ENCODE measurements at regions not wholly inside any gene's neighbourhood (a gene's known extent, or its start where the extent isn't known, plus 50 kb on each side); places are given as distances from the start of the nearest gene placed in this dataset.

GRCh38 chr16:56041556-56042140 is 149.6 kb upstream of the GNAO1 start:
- no peak overlapping the region for H3K27ac ChIP-seq
- H3K4me3 ChIP-seq, result no peak overlapping the region
- peak in 1 of 3 experiments; percentile 14 for TF ChIP-seq CTCF (IDR thresholded peaks at IDR 0.05)
- no peaks in the 10 kb centered on the region for H3K4me1 ChIP-seq
- intact Hi-C loops (cut with DNase I), result loop anchor here (2.0 kb wide), 1 partner anchor 277 kb away; no protein-coding TSS in a partner anchor
- no peaks in the 10 kb centered on the region for H3K36me3 ChIP-seq
- peaks cover 0 to 12% of the 10 kb centered on the region in 2 donors for H3K9me3 ChIP-seq
- DNase-seq (ENCODE audit: low spot score in 2 of 2), result no peak
- H3K27me3 ChIP-seq, result no peaks in the 10 kb centered on the region

GRCh38 chr16:56038564-56039098 is 152.7 kb upstream of the GNAO1 start:
- Histone ChIP-seq H3K4me1 (no peaks in the 10 kb centered on the region), H3K4me3 (no peak overlapping the region), H3K9me3 (peaks cover 0 to 13% of the 10 kb centered on the region in 2 donors), H3K27me3 (no peaks in the 10 kb centered on the region), H3K27ac (no peak overlapping the region), H3K36me3 (no peaks in the 10 kb centered on the region)
- TF ChIP-seq CTCF (IDR thresholded peaks at IDR 0.05), result no peak
- intact Hi-C loops (cut with DNase I), result no loop called here
- DNase-seq (ENCODE audit: low spot score in 2 of 2), result no peak

GRCh38 chr16:56032072-56032471 is 156.9 kb upstream of the CES5A start:
- no peak for DNase-seq (ENCODE audit: low spot score in 2 of 2)
- Histone ChIP-seq H3K4me1 (no peaks in the 10 kb centered on the region), H3K9me3 (peaks cover 0 to 5% of the 10 kb centered on the region in 2 donors), H3K4me3 (no peak overlapping the region), H3K27me3 (no peaks in the 10 kb centered on the region), H3K36me3 (no peaks in the 10 kb centered on the region), H3K27ac (no peak overlapping the region)
- no peak for TF ChIP-seq CTCF (IDR thresholded peaks at IDR 0.05)
- intact Hi-C loops (cut with DNase I), result no loop called here

GRCh38 chr16:56029026-56029425 is 153.9 kb upstream of the CES5A start:
- no peak overlapping the region for H3K27ac ChIP-seq
- intact Hi-C loops (cut with DNase I), result no loop called here
- H3K9me3 ChIP-seq, result no peaks in the 10 kb centered on the region
- H3K36me3 ChIP-seq, result no peaks in the 10 kb centered on the region
- no peak for TF ChIP-seq CTCF (IDR thresholded peaks at IDR 0.05)
- H3K4me1 ChIP-seq, result no peaks in the 10 kb centered on the region
- no peak for DNase-seq (ENCODE audit: low spot score in 2 of 2)
- no peaks in the 10 kb centered on the region for H3K27me3 ChIP-seq
- no peak overlapping the region for H3K4me3 ChIP-seq

GRCh38 chr16:56022818-56023217 is 147.6 kb upstream of the CES5A start:
- no peak for DNase-seq (ENCODE audit: low spot score in 2 of 2)
- intact Hi-C loops (cut with DNase I), result no loop called here
- no peak for TF ChIP-seq CTCF (IDR thresholded peaks at IDR 0.05)
- Histone ChIP-seq H3K4me3 (no peak overlapping the region), H3K4me1 (no peaks in the 10 kb centered on the region), H3K36me3 (no peaks in the 10 kb centered on the region), H3K9me3 (no peaks in the 10 kb centered on the region), H3K27me3 (no peaks in the 10 kb centered on the region), H3K27ac (no peak overlapping the region)

All from ascending aorta (tissue), 2 donors.